H1 (cell line): ENCODE measurements at regions not wholly inside any gene's neighbourhood (a gene's known extent, or its start where the extent isn't known, plus 50 kb on each side); places are given as distances from the start of the nearest gene placed in this dataset.

ENCODE experiments used
- CEBPB ChIP-seq: IDR thresholded peaks from 2 replicates; pipeline ENCODE4 v1.6.1; 2012; ENCODE audit warnings: low read depth, low read length
- USF2 ChIP-seq: IDR thresholded peaks from 2 replicates; pipeline ENCODE4 v1.6.1; 2011; ENCODE audit warnings: low read length, improper control_type of control experiment

- TF ChIP-seq CEBPB: no peak
- TF ChIP-seq USF2: no peak
Measured at GRCh38 chr5:106086352-106086751, 1584.4 kb downstream of the EFNA5 start.
